GM23338 (cell line): ENCODE measurements at regions not wholly inside any gene's neighbourhood (a gene's known extent, or its start where the extent isn't known, plus 50 kb on each side); places are given as distances from the start of the nearest gene placed in this dataset.
"Not testable (repeated sequence)": the region's sequence is repeated elsewhere in the genome, so short reads cannot be mapped to it uniquely, and the experiment has no call there.

Experiments used
- ATAC-seq: fragments of 200-7000 bp; cut with Tn5 transposase; 3 replicates; pipeline ENCODE4 v1.9.1; 2020
- DNase-seq: peaks from one replicate; pipeline ENCODE4 v3.0.0-alpha.2; 2015; ENCODE audit warnings: low spot score
- H2AFZ ChIP-seq: fragments of 200-600 bp; sonication (generic); 2 replicates; pipeline ENCODE4 v1.8.0; 2016; ENCODE audit warnings: antibody characterized with exemption, mild to moderate bottlenecking, moderate library complexity
- H3F3A ChIP-seq: fragments of 200-600 bp; sonication (generic); replicated peaks from 2 replicates; pipeline ENCODE4 v1.8.0; 2017; ENCODE audit warnings: antibody characterized with exemption, mixed run types, low read depth
- H3K27ac ChIP-seq: fragments of 200-600 bp; sonication (generic); 2 replicates; pipeline ENCODE4 v1.6.1; 2016; ENCODE audit warnings: low read depth
- H3K27me3 ChIP-seq: fragments of 200-600 bp; sonication (generic); 2 replicates; pipeline ENCODE4 v1.8.0; 2016; ENCODE audit warnings: mild to moderate bottlenecking, mixed run types, moderate library complexity; ENCODE audit not compliant: insufficient read depth
- H3K36me3 ChIP-seq: fragments of 200-600 bp; sonication (generic); 2 replicates; pipeline ENCODE4 v1.8.0; 2016; ENCODE audit warnings: mild to moderate bottlenecking; ENCODE audit not compliant: insufficient read depth
- H3K4me1 ChIP-seq: fragments of 200-600 bp; sonication (generic); 2 replicates; pipeline ENCODE4 v1.8.0; 2016; ENCODE audit warnings: mild to moderate bottlenecking, moderate library complexity; ENCODE audit not compliant: insufficient read depth
- H3K4me2 ChIP-seq: fragments of 200-600 bp; sonication (generic); 2 replicates; pipeline ENCODE4 v1.7.1; 2017; ENCODE audit warnings: mixed run types
- H3K4me3 ChIP-seq: fragments of 200-600 bp; sonication (generic); 2 replicates; pipeline ENCODE4 v1.6.1; 2016; ENCODE audit warnings: mixed run types
- H3K79me2 ChIP-seq: fragments of 200-600 bp; sonication (generic); replicated peaks from 2 replicates; pipeline ENCODE4 v1.8.0; 2017; ENCODE audit warnings: mild to moderate bottlenecking; ENCODE audit not compliant: insufficient read depth
- H3K9me2 ChIP-seq: fragments of 200-600 bp; sonication (generic); 2 replicates; pipeline ENCODE4 v1.8.0; 2017; ENCODE audit not compliant: insufficient read depth
- H4K20me1 ChIP-seq: fragments of 200-600 bp; sonication (generic); replicated peaks from 2 replicates; pipeline ENCODE4 v1.8.0; 2017; ENCODE audit warnings: mild to moderate bottlenecking; ENCODE audit not compliant: insufficient read depth
- H3K27ac Mint-ChIP-seq: 2 replicates; pipeline ENCODE4 v1.8.0; 2020; ENCODE audit warnings: inconsistent platforms, mild to moderate bottlenecking, moderate library complexity, mixed read lengths
- H3K27me3 Mint-ChIP-seq: 3 replicates; pipeline ENCODE4 v1.8.0; 2022; ENCODE audit warnings: low read depth, mild to moderate bottlenecking, moderate library complexity, mixed read lengths, inconsistent platforms; ENCODE audit not compliant: insufficient read depth, poor library complexity
- H3K36me3 Mint-ChIP-seq: 3 replicates; pipeline ENCODE4 v1.8.0; 2021; ENCODE audit warnings: low read depth, mild to moderate bottlenecking, inconsistent platforms, moderate library complexity, mixed read lengths
- H3K4me1 Mint-ChIP-seq: 3 replicates; pipeline ENCODE4 v1.8.0; 2020; ENCODE audit warnings: mild to moderate bottlenecking, inconsistent platforms, mixed read lengths
- H3K4me3 Mint-ChIP-seq: 3 replicates; pipeline ENCODE4 v1.8.0; 2021; ENCODE audit warnings: moderate library complexity, mild to moderate bottlenecking, inconsistent platforms, mixed read lengths
- H3K9me3 Mint-ChIP-seq: 3 replicates; pipeline ENCODE4 v1.8.0; 2020; ENCODE audit warnings: moderate library complexity, mild to moderate bottlenecking, inconsistent platforms, mixed read lengths
- CTCF ChIP-seq, 2 experiments: fragments of 200-600 bp in 1 of 2; sonication (generic) in 1 of 2; conservative IDR thresholded peaks; 2 replicates each; pipeline versions ENCODE4 v1.5.1 to v1.6.1; 2016 to 2017; ENCODE audit warnings: antibody characterized with exemption in 2 of 2, low read depth in 2 of 2, mild to moderate bottlenecking in 2 of 2, moderate library complexity in 1 of 2
- ETS1 ChIP-seq: IDR thresholded peaks from 2 replicates; pipeline ENCODE4 v1.6.1; 2016; ENCODE audit warnings: antibody characterized with exemption
- EZH2phosphoT487 ChIP-seq: fragments of 200-600 bp; sonication (generic); IDR thresholded peaks from one replicate; pipeline ENCODE4 v1.8.1; 2018; ENCODE audit warnings: antibody characterized with exemption; ENCODE audit not compliant: unreplicated experiment
- JUNB ChIP-seq: IDR thresholded peaks from one replicate; pipeline ENCODE4 v1.6.1; 2016; ENCODE audit warnings: antibody characterized with exemption; ENCODE audit not compliant: unreplicated experiment
- STAT1 ChIP-seq: IDR thresholded peaks from one replicate; pipeline ENCODE4 v1.6.1; 2016; ENCODE audit warnings: antibody characterized with exemption; ENCODE audit not compliant: unreplicated experiment
- ZNF462 ChIP-seq: fragments of 250-450 bp; sonication (Bioruptor Pico); IDR thresholded peaks from 2 replicates; pipeline ENCODE4 v1.5.0; 2020; ENCODE audit warnings: mild to moderate bottlenecking, moderate library complexity

- no peak for TF ChIP-seq ZNF462 (CRISPR knock-in tag)
Measured at GRCh38 chr18:22753130-22753831, 179.8 kb upstream of the RBBP8 start (continued).

- not testable (repeated sequence) for H3K27me3 Mint-ChIP-seq, H3K4me1 Mint-ChIP-seq, H3K79me2 ChIP-seq, H3K4me3 Mint-ChIP-seq, H3K4me3 ChIP-seq, H3K36me3 Mint-ChIP-seq, H3K36me3 ChIP-seq, H3K27ac Mint-ChIP-seq, H2AFZ ChIP-seq, H3K4me1 ChIP-seq, H3K27me3 ChIP-seq, H3K9me2 ChIP-seq, H3K9me3 Mint-ChIP-seq, DNase-seq, H3K27ac ChIP-seq, H4K20me1 ChIP-seq, ATAC-seq, H3K4me2 ChIP-seq, H3F3A ChIP-seq
Measured at GRCh38 chr18:22764005-22764404, 169.1 kb upstream of the RBBP8 start.

- Mint-ChIP-seq H3K27ac (no peak overlapping the region), H3K4me3 (no peak overlapping the region), H3K9me3 (peaks cover 2% of the 10 kb centered on the region; the same call in 2 of the 3 replicates), H3K36me3 (no peaks in the 10 kb centered on the region), H3K4me1 (no peaks in the 10 kb centered on the region), H3K27me3 (no peaks in the 10 kb centered on the region)
- Histone ChIP-seq H3K79me2 (no peaks in the 10 kb centered on the region), H4K20me1 (no peaks in the 10 kb centered on the region), H3F3A (no peaks in the 10 kb centered on the region), H3K27ac (no peak overlapping the region), H3K9me2 (no peaks in the 10 kb centered on the region), H3K4me2 (no peak overlapping the region), H3K27me3 (no peaks in the 10 kb centered on the region), H3K4me1 (no peaks in the 10 kb centered on the region), H2AFZ (no peak overlapping the region), H3K4me3 (no peak overlapping the region), H3K36me3 (no peaks in the 10 kb centered on the region)
- no peak for TF ChIP-seq ETS1
- no peak for TF ChIP-seq CTCF (conservative IDR thresholded peaks at IDR 0.05; ENCODE audit: low read depth in 2 of 2)
- TF ChIP-seq JUNB, result no peak
- TF ChIP-seq STAT1, result no peak
- no peak for TF ChIP-seq EZH2phosphoT487
- no peak for DNase-seq
- ATAC-seq, result no peak
Measured at GRCh38 chr18:22765896-22766295, 167.2 kb upstream of the RBBP8 start.
